ENCODE measurements at regions not wholly inside any gene's neighbourhood (a gene's known extent, or its start where the extent isn't known, plus 50 kb on each side); places are given as distances from the start of the nearest gene placed in this dataset.

- DNase-seq (ENCODE audit: low read depth in 4 of 4, low spot score in 2 of 4) = no peak
Observed at GRCh38 chr5:124289641-124290311, 456.7 kb downstream of the ZNF608 start.

GRCh38 chr5:124289130-124289529 is 457.3 kb downstream of the ZNF608 start:
- DNase-seq (ENCODE audit: low read depth in 4 of 4, low spot score in 2 of 4) = no peak

- no peak for DNase-seq (ENCODE audit: low read depth in 4 of 4, low spot score in 2 of 4)
Observed at GRCh38 chr5:124287813-124288212, 458.6 kb downstream of the ZNF608 start.

GRCh38 chr5:124285733-124286132 is 460.7 kb downstream of the ZNF608 start:
- no peak for DNase-seq (ENCODE audit: low read depth in 4 of 4, low spot score in 2 of 4)

GRCh38 chr5:124285071-124285470 is 461.4 kb downstream of the ZNF608 start:
- DNase-seq (ENCODE audit: low read depth in 4 of 4, low spot score in 2 of 4) = no peak

GRCh38 chr5:124283031-124283430 is 463.4 kb downstream of the ZNF608 start:
- no peak for DNase-seq (ENCODE audit: low read depth in 4 of 4, low spot score in 2 of 4)

- no peak for DNase-seq (ENCODE audit: low read depth in 4 of 4, low spot score in 2 of 4)
Observed at GRCh38 chr5:124280079-124280478, 466.4 kb downstream of the ZNF608 start.

GRCh38 chr5:124279146-124279876 is 467.1 kb downstream of the ZNF608 start:
- no peak for DNase-seq (ENCODE audit: low read depth in 4 of 4, low spot score in 2 of 4)

- no peak for DNase-seq (ENCODE audit: low read depth in 4 of 4, low spot score in 2 of 4)
Observed at GRCh38 chr5:124278636-124279035, 467.8 kb downstream of the ZNF608 start.

- no peak for DNase-seq (ENCODE audit: low read depth in 4 of 4, low spot score in 2 of 4)
Observed at GRCh38 chr5:124277767-124278545, 468.5 kb downstream of the ZNF608 start.

- DNase-seq (ENCODE audit: low read depth in 4 of 4, low spot score in 2 of 4) = no peak
Observed at GRCh38 chr5:124276166-124276565, 470.3 kb downstream of the ZNF608 start.

- no peak for DNase-seq (ENCODE audit: low read depth in 4 of 4, low spot score in 2 of 4)
Observed at GRCh38 chr5:124274949-124275348, 471.5 kb downstream of the ZNF608 start.

- no peak for DNase-seq (ENCODE audit: low read depth in 4 of 4, low spot score in 2 of 4)
Observed at GRCh38 chr5:124264499-124264898, 481.9 kb downstream of the ZNF608 start.

- DNase-seq (ENCODE audit: low read depth in 4 of 4, low spot score in 2 of 4) = no peak
Observed at GRCh38 chr5:124263680-124264491, 482.6 kb downstream of the ZNF608 start.

GRCh38 chr5:124262991-124263571 is 483.4 kb downstream of the ZNF608 start:
- DNase-seq (ENCODE audit: low read depth in 4 of 4, low spot score in 2 of 4) = no peak

GRCh38 chr5:124262470-124262869 is 484.0 kb downstream of the ZNF608 start:
- DNase-seq (ENCODE audit: low read depth in 4 of 4, low spot score in 2 of 4) = no peak

GRCh38 chr5:124261848-124262247 is 484.6 kb downstream of the ZNF608 start:
- DNase-seq (ENCODE audit: low read depth in 4 of 4, low spot score in 2 of 4) = no peak

- no peak for DNase-seq (ENCODE audit: low read depth in 4 of 4, low spot score in 2 of 4)
Observed at GRCh38 chr5:124260921-124261515, 485.4 kb downstream of the ZNF608 start.

GRCh38 chr5:124259017-124259416 is 487.4 kb downstream of the ZNF608 start:
- DNase-seq (ENCODE audit: low read depth in 4 of 4, low spot score in 2 of 4) = no peak

GRCh38 chr5:124257048-124257447 is 489.4 kb downstream of the ZNF608 start:
- DNase-seq (ENCODE audit: low read depth in 4 of 4, low spot score in 2 of 4) = no peak

Data from left renal cortex interstitium (tissue), 4 donors.